GM21723 (cell line): ENCODE measurements at regions not wholly inside any gene's neighbourhood (a gene's known extent, or its start where the extent isn't known, plus 50 kb on each side); places are given as distances from the start of the nearest gene placed in this dataset.

Experiments used
- ATAC-seq: cut with Tn5 transposase; IDR thresholded peaks from one replicate; pipeline ENCODE4 v1.9.1; 2021; ENCODE audit warnings: mild to moderate bottlenecking, moderate library complexity; ENCODE audit not compliant: unreplicated experiment

GRCh38 chr6:25035512-25036435 lies 100.0 kb upstream of the RIPOR2 start:
- peak; percentile 42 for ATAC-seq

GRCh38 chr6:25036461-25036860 lies 100.7 kb upstream of the RIPOR2 start:
- ATAC-seq = no peak

- no peak for ATAC-seq
These were observed 102.5 kb upstream of the RIPOR2 start for GRCh38 chr6:25038300-25038699.

GRCh38 chr6:25038999-25039398 lies 103.2 kb upstream of the RIPOR2 start:
- no peak for ATAC-seq

GRCh38 chr6:25041485-25042035 lies 105.8 kb upstream of the RIPOR2 start:
- peak; percentile 22 for ATAC-seq

- ATAC-seq = peak; percentile 50
These were observed 106.3 kb upstream of the RIPOR2 start for GRCh38 chr6:25042036-25042521.

- peak; percentile 29 for ATAC-seq
These were observed 106.8 kb upstream of the RIPOR2 start for GRCh38 chr6:25042536-25042935.

- peak; percentile 33 for ATAC-seq
These were observed 107.4 kb upstream of the RIPOR2 start for GRCh38 chr6:25042984-25043725.

GRCh38 chr6:25043892-25044291 lies 108.1 kb upstream of the RIPOR2 start:
- ATAC-seq = no peak

GRCh38 chr6:25046942-25047341 lies 111.2 kb upstream of the RIPOR2 start:
- no peak for ATAC-seq

GRCh38 chr6:25050356-25050755 lies 114.6 kb upstream of the RIPOR2 start:
- ATAC-seq = peak; percentile 47

GRCh38 chr6:25051083-25051482 lies 115.3 kb upstream of the RIPOR2 start:
- ATAC-seq = no peak

- no peak for ATAC-seq
These were observed 116.4 kb upstream of the RIPOR2 start for GRCh38 chr6:25052181-25052580.

GRCh38 chr6:25053875-25054371 lies 118.2 kb upstream of the RIPOR2 start:
- ATAC-seq = peak; percentile 75

GRCh38 chr6:25054469-25054868 lies 118.7 kb upstream of the RIPOR2 start:
- ATAC-seq = no peak

GRCh38 chr6:25056130-25056529 lies 120.4 kb upstream of the RIPOR2 start:
- ATAC-seq = peak; percentile 57

GRCh38 chr6:25057111-25057905 lies 121.5 kb upstream of the RIPOR2 start:
- ATAC-seq = no peak

- ATAC-seq = no peak
These were observed 122.7 kb upstream of the RIPOR2 start for GRCh38 chr6:25058441-25058840.

- ATAC-seq = no peak
These were observed 123.2 kb upstream of the RIPOR2 start for GRCh38 chr6:25058941-25059340.

- ATAC-seq = no peak
These were observed 124.8 kb upstream of the RIPOR2 start for GRCh38 chr6:25060522-25060921.
